Mesenchymal stem cell (in vitro differentiated cells and primary cell): ENCODE measurements at regions not wholly inside any gene's neighbourhood (a gene's known extent, or its start where the extent isn't known, plus 50 kb on each side); places are given as distances from the start of the nearest gene placed in this dataset.
A peak's percentile ranks its signal among the peaks of the same experiment; 100 is the strongest.
"Not testable (repeated sequence)": the region's sequence is repeated elsewhere in the genome, so short reads cannot be mapped to it uniquely, and the experiment has no call there.

Experiments
- DNase-seq: peaks from one replicate; pipeline ENCODE4 v3.0.0-alpha.2; 2013
- H2AFZ ChIP-seq: one replicate; pipeline ENCODE4 v1.6.1; 2013; ENCODE audit warnings: low read depth, mild to moderate bottlenecking, control low read depth, inconsistent platforms, low read length, moderate library complexity
- H2AK5ac ChIP-seq: 2 replicates; pipeline ENCODE4 v1.6.1; 2013; ENCODE audit warnings: low read length, moderate library complexity, mild to moderate bottlenecking, inconsistent platforms; ENCODE audit not compliant: severe bottlenecking
- H2BK120ac ChIP-seq: one replicate; pipeline ENCODE4 v1.6.1; 2013; ENCODE audit warnings: low read depth, mild to moderate bottlenecking, inconsistent platforms, low read length, moderate library complexity
- H2BK12ac ChIP-seq, 2 experiments: one replicate each; pipeline ENCODE4 v1.6.1; 2013; ENCODE audit warnings: inconsistent platforms in 2 of 2, low read length in 2 of 2, mild to moderate bottlenecking in 2 of 2, moderate library complexity in 2 of 2, control low read depth in 1 of 2
- H2BK15ac ChIP-seq: one replicate; pipeline ENCODE4 v1.6.1; 2013; ENCODE audit warnings: mild to moderate bottlenecking, low read depth, inconsistent platforms; ENCODE audit not compliant: poor library complexity, severe bottlenecking
- H2BK5ac ChIP-seq: 2 replicates; pipeline ENCODE4 v1.6.1; 2013; ENCODE audit warnings: low read depth, mild to moderate bottlenecking, low read length, control low read depth, inconsistent platforms; ENCODE audit not compliant: poor library complexity, severe bottlenecking
- H3K14ac ChIP-seq, 2 experiments: one replicate each; pipeline ENCODE4 v1.6.1; 2013; ENCODE audit warnings: inconsistent platforms in 2 of 2, low read length in 2 of 2, control low read depth in 1 of 2, mild to moderate bottlenecking in 1 of 2, moderate library complexity in 1 of 2
- H3K18ac ChIP-seq, 2 experiments: one replicate each; pipeline ENCODE4 v1.6.1; 2013; ENCODE audit warnings: inconsistent platforms in 2 of 2, low read length in 2 of 2, control low read depth in 1 of 2, low read depth in 1 of 2, mild to moderate bottlenecking in 1 of 2
- H3K23ac ChIP-seq, 2 experiments: one replicate each; pipeline ENCODE4 v1.6.1; 2013; ENCODE audit warnings: inconsistent platforms in 2 of 2, low read length in 2 of 2, mild to moderate bottlenecking in 2 of 2, moderate library complexity in 2 of 2, control low read depth in 1 of 2
- H3K27ac ChIP-seq: 2 replicates; pipeline ENCODE4 v1.5.1; 2013; ENCODE audit warnings: mild to moderate bottlenecking, moderate library complexity, low read length, control low read depth, inconsistent platforms; ENCODE audit not compliant: poor library complexity, severe bottlenecking
- H3K27me3 ChIP-seq, 2 experiments: 2 replicates each; pipeline versions ENCODE4 v1.6.1 to v1.7.0; 2013; ENCODE audit warnings: low read length in 2 of 2, mild to moderate bottlenecking in 2 of 2, moderate library complexity in 2 of 2, control low read depth in 1 of 2, inconsistent platforms in 1 of 2; ENCODE audit not compliant: control insufficient read depth in 1 of 2, insufficient read depth in 1 of 2
- H3K36me3 ChIP-seq, 2 experiments: 2 replicates each; pipeline versions ENCODE4 v1.6.1 to v1.7.0; 2013; ENCODE audit warnings: low read length in 2 of 2, control low read depth in 1 of 2, inconsistent platforms in 1 of 2, low read depth in 1 of 2, mild to moderate bottlenecking in 1 of 2; ENCODE audit not compliant: insufficient read depth in 2 of 2, control insufficient read depth in 1 of 2
- H3K4ac ChIP-seq, 2 experiments: one replicate each; pipeline ENCODE4 v1.6.1; 2013; ENCODE audit warnings: inconsistent platforms in 2 of 2, low read length in 2 of 2, mild to moderate bottlenecking in 2 of 2, moderate library complexity in 2 of 2, control low read depth in 1 of 2, low read depth in 1 of 2
- H3K4me1 ChIP-seq: 2 replicates; pipeline ENCODE4 v1.6.1; 2013; ENCODE audit warnings: low read depth, low read length, control low read depth; ENCODE audit not compliant: control insufficient read depth, insufficient read depth
- H3K4me2 ChIP-seq: 2 replicates; pipeline ENCODE4 v1.6.1; 2013; ENCODE audit warnings: low read length, mild to moderate bottlenecking, inconsistent platforms; ENCODE audit not compliant: poor library complexity, severe bottlenecking
- H3K4me3 ChIP-seq, 2 experiments: 2 replicates each; pipeline versions ENCODE4 v1.5.1 to v1.7.0; 2013; ENCODE audit warnings: low read length in 2 of 2, mild to moderate bottlenecking in 2 of 2, control low read depth in 1 of 2, low read depth in 1 of 2; ENCODE audit not compliant: insufficient read depth in 1 of 2
- H3K79me1 ChIP-seq: replicated peaks from 2 replicates; pipeline ENCODE4 v1.6.1; 2013; ENCODE audit warnings: mild to moderate bottlenecking, control low read depth, low read length, inconsistent platforms; ENCODE audit not compliant: poor library complexity, severe bottlenecking
- H3K9ac ChIP-seq: 2 replicates; pipeline ENCODE4 v1.7.0; 2013; ENCODE audit warnings: mild to moderate bottlenecking, low read length, moderate library complexity
- H3K9me3 ChIP-seq: 2 replicates; pipeline ENCODE4 v1.7.0; 2013; ENCODE audit warnings: mild to moderate bottlenecking, low read length; ENCODE audit not compliant: control insufficient read depth
- H4K8ac ChIP-seq: one replicate; pipeline ENCODE4 v1.6.1; 2013; ENCODE audit warnings: inconsistent platforms, mild to moderate bottlenecking, low read length, moderate library complexity
- H4K91ac ChIP-seq: one replicate; pipeline ENCODE4 v1.6.1; 2013; ENCODE audit warnings: mild to moderate bottlenecking, low read length, inconsistent platforms
- WGBS: methylation state at CpG from one replicate; pipeline ENCODE4 v1.1.7; 2013; ENCODE audit warnings: mixed read lengths; 5-methylcytosine and 5-hydroxymethylcytosine counted together

GRCh38 chr1:72431810-72432209 is 149.5 kb upstream of the NEGR1 start:
- H2BK12ac ChIP-seq: no peak overlapping the region
- no peak overlapping the region for H3K9ac ChIP-seq
- no peak overlapping the region for H2AK5ac ChIP-seq
- H3K4me2 ChIP-seq: no peak overlapping the region
- H2BK5ac ChIP-seq: no peak overlapping the region
- H2AFZ ChIP-seq: no peak overlapping the region
- no peak overlapping the region for H4K8ac ChIP-seq
- peaks cover 4% of the 10 kb centered on the region for H3K9me3 ChIP-seq
- no peak overlapping the region for H3K18ac ChIP-seq
- no peak overlapping the region for H3K14ac ChIP-seq
- no peak for DNase-seq
- H3K23ac ChIP-seq: no peak overlapping the region
- no peak overlapping the region for H3K27ac ChIP-seq
- no peak overlapping the region for H3K4ac ChIP-seq
- H3K36me3 ChIP-seq: no peaks in the 10 kb centered on the region
- H3K4me1 ChIP-seq: no peaks in the 10 kb centered on the region
- no peaks in the 10 kb centered on the region for H3K27me3 ChIP-seq
- no peak overlapping the region for H2BK120ac ChIP-seq
- no peaks in the 10 kb centered on the region for H3K79me1 ChIP-seq
- H2BK15ac ChIP-seq: no peak overlapping the region
- H4K91ac ChIP-seq: no peak overlapping the region
- WGBS: 53% methylated on average over 2 of the region's 2 CpGs
- H3K4me3 ChIP-seq: no peak overlapping the region

- WGBS: 90% methylated on average over 7 of the region's 7 CpGs
Observed at GRCh38 chr1:72428276-72428675, 145.9 kb upstream of the NEGR1 start.

GRCh38 chr1:72419229-72419628 is 136.9 kb upstream of the NEGR1 start:
- Histone ChIP-seq H3K36me3 (no peaks in the 10 kb centered on the region), H3K4me2 (no peak overlapping the region), H3K27ac (no peak overlapping the region), H3K4me3 (no peak overlapping the region), H3K27me3 (no peaks in the 10 kb centered on the region), H2BK5ac (no peak overlapping the region), H3K79me1 (no peaks in the 10 kb centered on the region), H3K18ac (no peak overlapping the region), H3K23ac (no peak overlapping the region), H3K4ac (no peak overlapping the region), H2BK12ac (no peak overlapping the region), H3K9ac (no peak overlapping the region), H2BK120ac (no peak overlapping the region), H3K9me3 (peaks cover 3% of the 10 kb centered on the region), H2AK5ac (no peak overlapping the region), H3K14ac (no peak overlapping the region), H4K91ac (peak overlapping the region; percentile 50), H3K4me1 (no peaks in the 10 kb centered on the region), H2BK15ac (no peak overlapping the region), H4K8ac (no peak overlapping the region), H2AFZ (no peak overlapping the region)
- 94% methylated on average over 17 of the region's 18 CpGs for WGBS
- no peak for DNase-seq

More at GRCh38 chr1:72428276-72428675, 145.9 kb upstream of the NEGR1 start:
- H3K36me3 ChIP-seq, H3K4me1 ChIP-seq, H3K79me1 ChIP-seq, H2AFZ ChIP-seq, H3K23ac ChIP-seq, H2BK5ac ChIP-seq, H3K4ac ChIP-seq, H3K9ac ChIP-seq, H3K4me2 ChIP-seq, H2BK120ac ChIP-seq, H4K91ac ChIP-seq, H3K27ac ChIP-seq, H4K8ac ChIP-seq, H3K9me3 ChIP-seq, H2BK12ac ChIP-seq, DNase-seq, H3K14ac ChIP-seq, H3K27me3 ChIP-seq, H2BK15ac ChIP-seq, H3K4me3 ChIP-seq, H2AK5ac ChIP-seq, H3K18ac ChIP-seq: not testable (repeated sequence)

- Histone ChIP-seq H3K4me1 (no peaks in the 10 kb centered on the region), H2BK120ac (no peak overlapping the region), H2BK12ac (no peak overlapping the region), H4K8ac (no peak overlapping the region), H3K4ac (no peak overlapping the region), H3K9me3 (no peaks in the 10 kb centered on the region), H3K14ac (no peak overlapping the region), H3K79me1 (no peaks in the 10 kb centered on the region), H2BK15ac (no peak overlapping the region), H3K23ac (no peak overlapping the region), H4K91ac (no peak overlapping the region), H3K36me3 (no peaks in the 10 kb centered on the region), H3K4me3 (no peak overlapping the region), H3K4me2 (no peak overlapping the region), H2AFZ (no peak overlapping the region), H3K27ac (no peak overlapping the region), H3K9ac (no peak overlapping the region), H3K27me3 (no peaks in the 10 kb centered on the region), H2AK5ac (no peak overlapping the region), H3K18ac (no peak overlapping the region), H2BK5ac (no peak overlapping the region)
- no peak for DNase-seq
Observed at GRCh38 chr1:72412286-72412685, 129.9 kb upstream of the NEGR1 start.
